GM19438 (cell line): ENCODE measurements at regions not wholly inside any gene's neighbourhood (a gene's known extent, or its start where the extent isn't known, plus 50 kb on each side); places are given as distances from the start of the nearest gene placed in this dataset.

Experiments
- ATAC-seq: cut with Tn5 transposase; IDR thresholded peaks from one replicate; pipeline ENCODE4 v1.9.1; 2021; ENCODE audit warnings: low read depth; ENCODE audit not compliant: unreplicated experiment

DNA sequence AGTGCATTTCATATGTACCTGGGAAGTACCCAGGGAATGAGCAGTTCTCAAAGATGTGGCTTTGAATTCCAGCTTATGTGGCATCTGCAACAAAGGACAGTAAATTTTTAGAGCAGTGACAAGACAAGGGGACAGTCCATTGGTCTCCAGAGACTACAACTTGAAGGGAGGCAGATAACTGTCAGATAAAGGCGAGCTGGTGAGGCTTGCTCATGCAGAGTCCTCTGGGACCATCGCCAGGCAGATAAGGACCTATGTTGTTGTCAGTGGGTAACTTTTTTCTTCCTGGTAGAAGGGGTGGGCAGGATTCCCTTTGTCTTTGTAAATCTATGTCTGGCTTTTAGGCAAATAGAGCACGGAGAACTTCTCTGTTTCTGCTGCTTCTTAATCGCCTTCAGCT lies 120.2 kb downstream of the ICE1 start:
- ATAC-seq = no peak

GRCh38 chr5:5540065-5540464 lies 117.6 kb downstream of the ICE1 start:
- ATAC-seq = no peak
